ENCODE measurements at regions not wholly inside any gene's neighbourhood (a gene's known extent, or its start where the extent isn't known, plus 50 kb on each side); places are given as distances from the start of the nearest gene placed in this dataset.

- no peak for DNase-seq (ENCODE audit: low spot score)
Observed at GRCh38 chr5:86879086-86879485, 261.3 kb downstream of the COX7C start.

DNA sequence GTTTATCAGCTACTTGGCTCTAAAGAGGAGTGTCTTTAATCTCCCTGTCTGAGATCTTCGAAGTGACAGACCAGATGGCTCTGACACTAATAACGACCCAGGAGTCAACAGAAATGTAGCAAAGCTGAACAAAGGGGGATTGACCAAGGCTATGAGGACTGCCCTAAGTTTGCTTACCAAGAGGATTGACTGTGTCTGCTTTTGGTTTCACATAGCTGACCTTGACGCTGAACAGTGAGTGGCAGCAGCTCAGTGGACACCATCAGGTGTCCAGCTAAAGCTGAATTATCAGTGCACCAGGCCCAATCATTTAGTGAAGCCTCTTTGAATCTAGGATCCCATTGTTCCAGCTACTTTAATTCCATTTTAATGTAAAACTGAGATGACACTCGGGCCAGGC is 262.6 kb downstream of the COX7C start:
- no peak for DNase-seq (ENCODE audit: low spot score)

DNA sequence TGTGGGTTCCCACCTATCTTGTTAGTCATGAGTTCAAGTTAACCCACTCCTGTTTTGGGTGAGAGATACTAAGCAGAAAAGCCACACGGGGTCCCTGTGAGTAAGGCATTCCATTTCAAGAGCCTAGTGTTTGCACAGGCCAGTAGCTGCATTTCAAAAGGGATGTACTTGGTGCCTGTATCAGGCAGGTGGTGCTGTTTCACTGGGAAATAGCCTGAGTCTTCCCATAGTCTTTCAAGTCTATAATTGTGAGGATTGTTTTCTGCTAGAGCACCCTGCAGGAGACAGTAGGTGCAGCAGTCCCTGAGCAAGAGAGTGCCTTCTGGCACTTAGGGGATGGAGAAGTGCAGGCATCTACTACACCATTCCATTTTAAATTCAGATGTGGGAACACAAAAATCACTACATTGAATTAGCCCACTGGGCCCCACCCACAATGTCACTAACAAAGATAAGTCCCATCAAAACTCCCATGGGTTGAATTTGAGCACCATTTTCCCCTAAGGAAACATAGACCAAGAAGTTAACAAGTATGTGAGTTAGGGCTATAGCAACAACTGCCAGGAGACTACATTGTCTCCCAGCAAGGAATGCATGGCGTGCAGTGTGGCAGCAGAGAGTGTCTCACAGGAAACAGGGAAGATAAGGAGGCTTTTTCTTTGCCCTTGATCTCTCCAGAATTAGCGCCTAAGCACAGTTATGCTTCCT is 263.2 kb downstream of the COX7C start:
- peak; percentile 85 for DNase-seq (ENCODE audit: low spot score)

DNA sequence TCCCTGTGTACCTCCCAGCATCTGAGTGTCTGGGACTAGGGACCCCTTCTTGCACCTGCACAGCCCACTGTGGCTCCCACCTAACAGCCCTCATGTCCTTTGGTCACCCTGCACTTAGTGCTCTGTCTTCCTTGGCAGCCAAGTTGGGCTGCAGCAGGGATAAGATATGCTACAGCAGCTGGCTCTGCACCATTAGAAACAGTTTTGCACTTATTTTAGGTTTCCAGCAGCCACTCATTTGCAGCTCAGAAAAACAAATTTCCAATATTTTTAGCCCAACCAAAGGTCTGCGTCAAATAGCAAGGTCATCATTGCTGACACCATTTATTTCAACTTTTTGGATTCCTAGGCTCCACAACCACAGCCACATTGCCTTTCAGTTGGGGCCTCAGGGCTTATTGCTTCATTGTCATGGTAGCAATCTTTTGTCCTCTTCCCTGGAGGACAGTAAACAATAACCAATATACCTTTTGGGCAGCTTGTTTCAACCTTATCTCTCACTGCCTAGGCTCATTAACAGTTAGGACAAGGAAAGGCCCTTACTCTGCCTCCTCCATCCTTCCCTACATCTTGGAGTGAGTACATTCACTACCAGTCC is 263.9 kb downstream of the COX7C start:
- no peak for DNase-seq (ENCODE audit: low spot score)

GRCh38 chr5:86884608-86885007 is 266.9 kb downstream of the COX7C start:
- no peak for DNase-seq (ENCODE audit: low spot score)

DNA sequence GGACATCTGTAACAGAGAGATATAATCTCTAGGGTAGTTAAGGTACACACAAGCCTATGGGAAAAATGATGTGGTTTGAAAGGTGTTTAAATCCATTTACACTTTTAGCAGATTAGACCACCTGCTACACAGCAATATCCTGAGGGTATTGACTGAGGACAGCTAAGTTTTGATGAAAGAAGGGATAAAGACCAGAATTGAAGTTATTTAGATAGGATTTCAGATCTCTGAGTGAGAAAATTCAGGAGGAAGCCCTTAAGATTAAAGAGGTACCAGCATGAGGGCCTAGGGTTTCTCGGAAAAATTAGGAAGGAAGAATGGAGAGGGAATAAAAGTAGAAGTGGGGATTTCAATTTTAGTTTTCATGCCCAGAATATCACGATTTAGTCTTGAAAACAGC is 267.3 kb downstream of the COX7C start:
- no peak for DNase-seq (ENCODE audit: low spot score)

DNA sequence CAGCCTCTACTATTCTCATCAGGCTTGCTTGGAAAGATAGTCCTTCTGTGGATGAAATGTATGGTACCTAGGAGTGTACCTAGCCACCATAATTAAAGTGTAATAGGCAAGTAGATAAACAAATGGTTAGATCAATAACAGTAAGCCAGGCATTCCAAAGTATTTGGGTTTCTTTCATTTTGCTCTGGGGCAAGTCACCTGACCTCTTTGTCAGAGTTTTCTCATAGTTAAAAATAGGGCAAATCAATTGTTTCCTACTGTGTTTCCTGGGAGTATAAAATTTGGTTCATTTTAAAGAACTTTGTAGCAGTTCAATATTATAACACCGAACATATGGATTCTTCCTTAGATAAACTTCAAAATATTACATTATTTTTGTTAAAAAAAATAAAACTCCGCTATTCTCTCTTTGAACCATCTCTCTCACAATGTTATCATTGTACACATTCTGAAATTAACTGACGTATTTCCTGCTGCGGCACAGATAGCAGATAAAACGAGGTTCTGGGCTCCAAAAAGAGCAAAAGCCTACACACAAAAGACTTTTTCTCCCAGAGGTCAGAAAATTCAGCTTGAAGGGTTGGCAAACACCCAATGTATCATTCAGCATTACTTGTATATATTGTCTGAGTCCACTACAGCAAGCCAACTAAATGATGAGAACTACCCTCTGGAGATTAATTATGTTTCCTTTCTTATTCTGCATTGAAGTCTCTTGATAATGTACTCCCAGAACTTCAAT is 267.9 kb downstream of the COX7C start:
- no peak for DNase-seq (ENCODE audit: low spot score)

DNA sequence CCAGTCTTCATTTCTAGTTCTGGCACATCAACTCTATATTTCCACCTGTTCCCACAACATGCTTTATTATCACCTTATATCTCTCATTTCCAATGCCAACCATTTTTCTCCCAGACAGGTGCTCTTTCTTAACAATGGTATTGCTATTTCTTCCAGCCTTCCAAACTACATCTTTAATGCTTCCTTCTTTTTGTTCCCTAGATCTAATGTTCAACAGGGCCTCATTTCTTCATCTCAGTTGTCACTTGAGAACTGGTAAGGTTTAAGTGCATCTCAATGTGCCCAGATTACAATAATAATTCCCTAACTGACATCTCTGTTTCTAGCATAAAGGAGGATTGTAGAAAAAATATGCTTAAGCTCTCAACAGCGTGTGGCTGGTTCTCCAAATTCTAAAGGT is 272.6 kb downstream of the COX7C start:
- no peak for DNase-seq (ENCODE audit: low spot score)

- DNase-seq (ENCODE audit: low spot score) = no peak
Observed at GRCh38 chr5:86894056-86894455, 276.3 kb downstream of the COX7C start.

DNA sequence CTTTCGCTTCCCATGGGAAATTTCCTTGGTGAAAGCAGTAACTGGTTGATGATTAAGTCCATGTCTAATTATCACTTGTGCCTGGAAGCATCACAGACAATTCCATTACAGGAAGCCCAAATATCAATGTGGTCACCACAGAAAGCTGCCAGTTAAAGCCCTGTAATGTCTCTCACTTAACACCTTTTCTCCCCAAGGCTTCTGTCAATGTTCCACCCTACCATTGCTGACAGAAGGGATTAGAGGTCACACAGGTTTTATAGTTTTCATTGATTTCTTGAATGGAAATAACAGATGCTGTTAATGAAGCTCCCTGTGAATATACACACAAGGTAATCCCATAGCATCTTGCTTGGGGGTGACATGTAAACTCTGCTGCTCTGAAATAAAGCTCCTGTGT is 279.2 kb downstream of the COX7C start:
- no peak for DNase-seq (ENCODE audit: low spot score)

- no peak for DNase-seq (ENCODE audit: low spot score)
Observed at GRCh38 chr5:86909418-86910295, 291.9 kb downstream of the COX7C start.

- DNase-seq (ENCODE audit: low spot score) = peak; percentile 19
Observed at GRCh38 chr5:86917117-86917579, 299.4 kb downstream of the COX7C start.

GRCh38 chr5:86918246-86918645 is 300.5 kb downstream of the COX7C start:
- DNase-seq (ENCODE audit: low spot score) = no peak

GRCh38 chr5:86926033-86926432 is 308.3 kb downstream of the COX7C start:
- DNase-seq (ENCODE audit: low spot score) = no peak

DNA sequence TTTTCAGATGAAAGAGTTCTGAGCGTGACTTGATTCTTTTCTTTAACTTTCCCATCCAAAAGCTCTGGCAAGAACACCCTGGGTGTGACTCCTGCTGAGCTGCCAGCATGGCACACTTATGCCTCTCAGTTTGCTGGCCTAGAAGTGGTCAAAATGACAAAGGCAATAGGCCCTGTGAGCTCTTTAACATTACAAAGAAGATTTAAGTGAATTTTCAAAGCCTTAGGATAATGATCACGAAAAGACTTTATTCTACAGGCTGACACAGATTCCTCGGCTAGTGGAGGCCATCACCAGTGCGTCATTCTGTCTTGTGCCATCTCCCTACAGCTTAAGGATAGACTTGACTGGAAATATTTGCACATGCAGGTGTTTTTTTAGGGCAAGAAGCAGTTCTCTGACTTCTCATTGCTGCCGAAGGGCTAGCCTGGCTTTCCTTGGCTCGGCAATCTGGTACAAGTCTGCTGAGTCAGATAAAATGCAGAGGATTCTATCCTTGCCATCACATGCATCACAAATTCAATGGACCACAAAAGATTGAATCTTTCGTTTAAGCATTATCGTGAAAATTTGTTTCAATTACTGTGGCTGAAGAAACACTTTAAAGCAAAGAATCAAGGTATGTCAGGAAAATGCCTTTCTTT is 311.5 kb downstream of the COX7C start:
- no peak for DNase-seq (ENCODE audit: low spot score)

DNA sequence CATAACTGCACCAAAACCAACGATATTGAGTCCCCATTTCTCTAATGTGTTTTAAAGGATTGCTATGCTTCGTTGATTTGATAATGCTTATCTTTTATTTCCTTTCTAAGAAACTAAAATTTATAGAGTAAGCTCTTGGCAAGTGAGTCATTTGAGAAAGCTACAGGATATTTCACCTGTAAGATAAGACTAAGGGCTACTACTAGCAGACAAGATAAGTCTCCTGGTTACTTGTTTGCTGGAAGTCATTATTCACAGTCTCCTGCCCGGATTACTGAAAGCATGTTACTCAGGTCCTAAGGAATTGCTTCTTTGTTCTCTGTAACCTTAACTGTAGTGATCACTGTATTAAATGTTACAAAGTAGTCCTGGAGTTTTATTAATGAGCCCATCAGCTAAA is 315.9 kb upstream of the RASA1 start:
- no peak for DNase-seq (ENCODE audit: low spot score)

GRCh38 chr5:86964889-86965288 is 302.8 kb upstream of the RASA1 start:
- no peak for DNase-seq (ENCODE audit: low spot score)

DNA sequence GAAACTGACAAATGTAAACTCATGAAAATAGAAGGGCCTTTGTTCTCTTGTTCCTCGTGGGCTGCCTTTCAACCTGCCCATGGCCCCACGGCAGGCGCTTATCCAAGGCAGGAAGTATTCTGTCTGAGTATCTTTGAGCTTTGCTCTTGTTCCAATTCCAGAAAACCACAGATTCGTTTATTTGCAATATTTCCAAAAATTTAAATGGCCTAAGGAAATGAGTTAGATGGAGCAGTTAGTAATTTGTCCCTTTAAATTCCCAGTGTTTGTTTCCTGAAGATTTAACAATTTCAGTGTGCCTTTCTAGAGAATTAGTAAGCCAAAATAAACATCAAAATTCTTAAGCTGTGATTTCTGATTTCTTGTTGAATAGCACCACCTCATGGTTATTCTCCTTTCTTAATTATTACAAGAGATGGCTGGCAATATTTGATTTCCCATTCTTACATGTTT is 299.4 kb upstream of the RASA1 start:
- DNase-seq (ENCODE audit: low spot score) = peak; percentile 52

- no peak for DNase-seq (ENCODE audit: low spot score)
Observed at GRCh38 chr5:86970361-86970760, 297.3 kb upstream of the RASA1 start.

DNA sequence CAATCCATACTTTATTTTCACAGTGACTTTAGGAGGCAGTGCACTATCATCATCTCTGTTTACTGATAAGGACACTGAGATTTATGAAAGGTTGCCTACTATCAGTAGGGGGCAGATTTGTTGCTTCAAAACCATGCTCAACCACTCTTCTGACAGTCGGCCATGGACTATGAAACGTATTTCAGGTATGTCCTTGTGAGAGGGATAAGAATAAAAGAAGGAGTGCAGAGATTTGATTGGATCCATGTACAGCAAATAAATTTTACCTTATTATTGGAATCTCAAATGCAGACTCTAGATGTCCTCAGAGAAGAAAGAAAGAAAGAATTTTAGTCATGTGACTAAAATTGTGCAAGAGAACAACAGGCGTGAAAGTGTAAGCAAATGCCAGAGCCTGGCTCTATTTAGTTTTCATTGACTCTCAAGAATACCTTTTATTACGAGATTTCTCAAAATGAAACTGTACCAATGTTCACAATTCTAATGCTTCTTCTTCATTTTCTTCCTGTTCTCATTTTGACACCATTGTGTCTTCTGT is 296.6 kb upstream of the RASA1 start:
- DNase-seq (ENCODE audit: low spot score) = peak; percentile 40

- DNase-seq (ENCODE audit: low spot score) = peak; percentile 3
Observed at GRCh38 chr5:86974955-86975354, 292.7 kb upstream of the RASA1 start.

All from kidney tubule cell (primary cell).